GM19240 (cell line): ENCODE measurements at regions not wholly inside any gene's neighbourhood (a gene's known extent, or its start where the extent isn't known, plus 50 kb on each side); places are given as distances from the start of the nearest gene placed in this dataset.
"Not testable (repeated sequence)": the region's sequence is repeated elsewhere in the genome, so short reads cannot be mapped to it uniquely, and the experiment has no call there.

Source experiments
- DNase-seq: peaks from one replicate; pipeline ENCODE4 v3.0.0; 2011; ENCODE audit warnings: low spot score; ENCODE audit not compliant: insufficient read length

DNA sequence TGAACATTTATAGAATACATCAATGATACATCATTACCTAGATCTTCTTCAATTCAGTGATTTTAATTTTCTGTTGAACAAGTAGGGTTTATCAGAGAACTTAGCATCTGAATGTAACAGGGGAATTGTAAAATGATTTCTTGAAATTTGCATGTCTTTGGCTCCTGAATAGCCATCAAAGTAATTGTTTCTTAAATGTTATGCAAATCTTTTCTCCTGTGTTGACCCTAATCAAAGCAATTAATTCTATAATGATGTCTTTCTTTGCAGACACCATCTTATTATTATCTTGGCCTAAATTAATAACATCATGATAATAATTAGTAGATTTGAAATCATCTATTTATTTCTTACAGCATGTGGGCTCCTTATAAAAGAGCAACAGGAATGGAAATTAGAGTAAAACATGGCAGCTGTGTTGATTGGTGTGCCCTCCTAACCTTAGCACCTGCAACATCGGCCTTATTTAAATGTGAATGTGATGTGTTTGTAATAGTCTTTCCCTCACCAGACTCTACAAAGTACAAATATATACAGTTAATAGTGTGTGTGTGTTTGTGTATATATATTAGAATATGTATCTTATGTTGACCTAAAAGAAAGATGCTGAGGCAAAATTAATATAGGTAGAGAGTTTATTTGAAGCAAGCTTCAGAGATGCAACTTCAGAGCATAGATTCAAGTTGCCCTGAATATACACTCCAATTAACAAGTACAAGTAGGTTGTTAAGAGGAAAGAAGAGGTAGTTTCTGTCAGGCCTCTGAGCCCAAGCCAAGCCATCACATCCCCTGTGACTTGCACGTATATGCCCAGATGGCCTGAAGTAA, 328.0 kb upstream of the TECRL start:
- no peak for DNase-seq

DNA sequence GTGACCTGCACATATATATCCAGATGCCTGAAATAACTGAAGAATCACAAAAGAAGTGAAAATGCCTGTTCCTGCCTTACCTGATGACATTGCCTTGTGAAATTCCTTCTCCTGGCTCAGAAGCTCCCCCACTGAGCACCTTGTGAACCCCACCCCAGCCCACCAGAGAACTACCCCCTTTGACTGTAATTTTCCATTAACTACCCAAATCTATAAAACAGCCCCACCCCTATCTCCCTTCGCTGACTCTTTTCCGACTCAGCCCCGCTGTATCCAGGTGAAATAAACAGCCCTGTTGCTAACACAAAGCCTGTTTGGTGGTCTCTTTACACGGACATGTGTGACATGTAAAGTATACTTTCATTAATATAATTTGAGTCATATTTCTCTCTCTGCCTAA, 320.3 kb upstream of the TECRL start:
- DNase-seq, result no peak

DNA sequence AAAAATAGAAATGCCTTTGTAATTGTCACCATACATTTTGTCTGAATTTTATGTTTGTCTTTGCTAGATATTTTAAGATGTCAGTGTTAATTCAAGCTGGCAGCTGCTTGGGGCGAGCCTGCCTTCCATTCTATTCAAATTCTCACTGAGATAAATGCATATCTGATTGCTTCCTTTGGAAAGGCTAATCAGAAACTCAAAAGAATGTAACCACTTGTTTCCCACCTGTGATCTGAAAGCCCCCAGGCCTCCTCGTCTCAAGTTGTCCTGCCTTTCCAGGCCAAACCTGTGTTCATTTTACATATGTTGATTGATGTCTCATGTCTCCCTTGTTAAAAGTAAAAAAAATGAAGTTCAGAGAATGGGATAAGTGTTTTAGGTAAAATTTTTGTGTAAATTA, 318.7 kb upstream of the TECRL start:
- no peak for DNase-seq

DNA sequence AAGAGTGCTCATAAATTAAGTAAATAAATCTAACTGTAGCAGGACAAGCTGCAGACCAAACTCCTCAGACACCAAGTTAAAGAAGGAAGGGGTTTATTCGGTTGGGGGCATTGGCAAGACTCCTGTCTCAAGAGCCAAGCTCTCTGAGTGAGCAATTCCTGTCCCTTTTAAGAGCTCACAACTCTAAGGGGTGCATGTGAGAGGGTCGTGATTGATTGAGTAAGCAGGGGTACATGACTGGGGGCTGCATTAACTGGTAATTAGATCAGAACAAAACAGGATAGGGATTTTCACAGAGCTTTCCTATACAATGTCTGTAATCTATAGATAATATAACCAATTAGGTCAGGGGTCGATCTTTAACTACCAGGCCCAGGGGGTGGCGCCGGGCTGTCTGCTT, 318.1 kb upstream of the TECRL start:
- not testable (repeated sequence) for DNase-seq

DNA sequence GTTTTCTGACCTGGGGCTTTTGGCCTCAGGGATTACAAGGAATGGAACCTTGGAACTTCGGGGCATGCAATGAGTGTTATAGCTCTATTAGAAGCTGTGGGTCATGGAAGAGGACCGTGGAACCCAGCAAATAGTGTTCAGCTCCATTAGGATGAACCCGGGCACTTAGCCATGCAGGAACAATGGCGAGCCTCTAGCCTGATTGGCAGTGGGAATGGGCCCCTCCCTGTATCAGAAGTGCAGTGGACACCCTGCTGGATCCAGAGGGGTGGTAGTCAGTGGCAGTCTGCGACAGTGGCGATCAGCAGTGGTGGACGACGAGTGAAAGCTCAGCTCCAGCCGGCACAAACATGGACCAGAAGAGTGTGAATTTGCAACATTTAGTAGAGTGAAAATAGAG, 315.4 kb upstream of the TECRL start:
- no peak for DNase-seq

DNA sequence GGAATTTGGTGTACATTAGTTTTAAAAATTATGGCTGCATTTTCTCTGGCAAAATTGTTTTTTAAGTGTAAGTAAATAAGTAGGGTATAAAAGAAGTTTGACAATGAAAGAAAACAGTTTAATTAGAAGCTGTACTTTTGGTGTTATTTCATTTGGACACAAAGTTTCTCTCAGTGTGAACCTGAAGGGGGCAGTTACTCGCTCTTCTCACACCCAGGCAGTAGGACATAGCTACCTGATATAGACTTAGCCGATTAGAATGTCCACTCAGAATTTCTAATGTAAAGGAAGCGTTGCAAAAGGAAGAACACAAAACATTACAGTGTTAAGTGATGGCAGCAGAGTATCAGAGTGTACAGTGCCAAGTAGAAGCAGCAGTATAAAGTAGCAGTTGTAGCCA, 311.9 kb upstream of the TECRL start:
- DNase-seq, result no peak

DNA sequence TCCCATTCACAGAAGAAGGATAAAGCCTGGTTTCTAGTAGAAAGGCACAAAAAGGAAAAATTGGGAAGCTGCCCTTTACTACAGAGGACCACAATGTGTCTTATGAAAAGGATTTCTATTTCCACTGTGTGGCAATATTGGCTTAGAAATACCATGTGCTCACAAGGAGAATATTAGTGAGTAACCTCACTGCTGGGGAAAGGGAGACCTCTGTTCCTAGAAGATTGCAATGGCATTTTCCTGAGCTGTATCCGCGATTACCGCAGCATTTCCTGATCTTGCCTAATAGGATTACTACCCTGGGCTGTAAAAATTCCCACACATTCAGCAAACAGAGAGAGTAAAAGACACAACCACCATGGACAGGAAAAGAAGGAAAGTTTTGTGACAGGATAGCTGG, 308.8 kb upstream of the TECRL start:
- no peak for DNase-seq

DNA sequence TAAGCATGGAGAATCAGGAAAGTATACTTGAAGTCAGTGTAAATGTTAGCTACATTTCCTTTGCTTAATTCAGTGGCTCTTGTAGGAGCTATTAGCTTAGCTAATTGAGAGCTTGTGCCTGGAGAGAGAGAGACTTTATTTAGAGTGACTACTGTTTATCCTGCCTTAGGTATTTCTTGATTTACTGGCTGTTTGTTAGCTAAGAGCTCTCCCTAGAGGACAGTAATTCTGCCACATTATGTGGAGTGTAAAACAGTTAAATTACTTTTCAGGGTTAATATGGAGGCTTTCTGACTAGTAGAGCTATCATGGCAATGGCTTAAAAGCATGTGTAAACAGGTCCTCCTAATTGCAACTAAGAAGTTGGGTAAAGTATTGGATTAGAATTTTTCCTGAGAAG, 306.5 kb upstream of the TECRL start:
- no peak for DNase-seq

DNA sequence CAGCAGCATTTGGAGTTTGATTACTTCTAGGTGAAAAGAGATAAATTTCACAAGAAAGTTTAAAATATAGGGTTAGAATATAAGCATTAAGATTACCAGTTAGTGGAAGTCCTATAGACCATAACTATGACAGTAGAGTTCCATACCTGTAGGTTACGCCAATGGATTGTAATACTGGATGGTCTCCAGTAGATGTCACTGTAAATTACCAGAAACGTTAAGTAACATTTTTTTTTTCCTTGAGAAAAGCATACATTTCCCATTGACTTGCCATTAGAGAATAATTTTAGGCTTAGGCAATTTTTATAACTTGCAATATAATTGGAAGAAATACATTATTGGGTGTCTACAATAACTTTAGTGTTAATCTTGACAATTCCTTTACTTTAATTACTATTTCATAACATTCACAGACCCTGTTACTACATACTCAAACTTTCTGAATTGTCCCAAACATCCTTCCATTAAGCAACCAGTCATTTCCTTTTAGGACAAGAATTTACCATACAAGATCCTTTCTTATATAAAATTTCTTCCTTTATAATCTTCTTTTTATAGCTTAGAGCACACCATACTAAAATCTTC, 304.1 kb upstream of the TECRL start:
- DNase-seq, result no peak

DNA sequence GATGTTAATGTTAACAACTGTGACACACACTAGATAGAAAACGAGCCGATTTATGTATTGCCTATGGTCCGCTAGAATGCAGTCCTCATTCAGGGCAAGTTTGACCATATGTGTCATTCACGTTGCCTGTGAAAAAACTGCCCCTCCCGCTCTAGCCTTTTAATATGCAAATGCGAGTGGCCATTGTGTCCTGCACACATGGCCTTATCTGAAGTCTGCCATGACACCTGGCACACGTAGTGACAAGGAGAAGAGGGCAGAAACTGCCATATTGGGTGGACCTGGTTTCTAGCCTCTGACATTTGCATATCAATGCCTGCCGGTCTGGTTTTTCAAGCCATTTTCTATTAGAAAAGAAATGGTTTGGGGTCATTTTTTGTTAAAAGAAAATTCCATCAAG, 303.3 kb upstream of the TECRL start:
- DNase-seq, result no peak

DNA sequence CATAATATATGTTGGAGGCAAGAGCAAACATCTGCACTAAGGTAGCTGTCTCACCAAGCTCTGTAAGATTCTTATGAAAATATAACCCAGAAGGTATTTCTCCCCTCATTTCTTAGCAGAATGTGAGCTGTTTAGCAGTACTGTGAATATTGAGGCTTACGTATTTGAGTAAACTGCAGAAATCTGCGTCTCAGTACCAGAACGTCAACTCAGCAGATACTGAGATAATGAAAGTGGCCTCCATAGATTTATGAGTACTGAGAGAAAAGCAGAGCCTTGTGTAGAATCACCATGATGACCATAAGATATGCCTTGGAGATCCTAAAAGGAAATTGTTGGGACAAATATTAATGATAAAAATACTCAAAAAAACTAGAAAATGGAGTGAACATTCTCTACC, 296.7 kb upstream of the TECRL start:
- no peak for DNase-seq

DNA sequence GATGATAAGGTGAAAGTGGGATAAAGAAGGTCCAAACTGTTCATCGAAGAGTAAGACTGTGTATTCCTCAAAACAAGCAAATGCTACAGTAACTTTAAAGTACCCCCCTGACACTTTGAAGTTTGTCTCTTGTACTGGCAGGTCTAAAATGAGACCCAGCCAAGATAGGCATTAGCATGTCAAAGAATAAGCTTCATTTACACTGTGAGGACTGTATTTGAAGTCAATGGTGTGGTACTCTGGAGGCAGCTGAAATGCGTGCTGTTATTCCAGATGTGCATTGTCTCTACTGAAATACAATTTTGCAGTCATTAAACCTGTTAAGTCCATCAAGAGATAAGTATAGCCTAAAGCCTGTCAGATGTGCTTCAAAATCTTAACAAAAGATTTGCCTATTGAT, 288.9 kb upstream of the TECRL start:
- no peak for DNase-seq

DNA sequence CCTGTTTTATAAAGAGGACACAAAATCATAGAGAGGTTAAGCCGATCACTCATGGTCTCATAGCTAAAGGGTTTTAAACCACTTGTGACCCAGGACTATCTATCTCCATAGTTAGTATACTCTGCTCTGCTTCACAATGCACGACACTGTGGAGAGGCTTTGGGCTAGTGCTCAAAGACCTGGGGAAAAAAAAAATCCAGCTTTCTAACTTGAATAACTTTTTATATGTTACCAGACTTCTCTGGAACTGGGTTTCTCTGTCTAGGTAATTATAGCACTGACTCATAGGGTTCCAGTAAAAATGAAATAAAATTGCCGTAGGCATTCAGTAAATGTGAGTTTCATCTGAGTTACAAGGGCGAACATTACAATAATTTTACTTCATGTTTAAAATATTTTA, 273.7 kb upstream of the TECRL start:
- no peak for DNase-seq

DNA sequence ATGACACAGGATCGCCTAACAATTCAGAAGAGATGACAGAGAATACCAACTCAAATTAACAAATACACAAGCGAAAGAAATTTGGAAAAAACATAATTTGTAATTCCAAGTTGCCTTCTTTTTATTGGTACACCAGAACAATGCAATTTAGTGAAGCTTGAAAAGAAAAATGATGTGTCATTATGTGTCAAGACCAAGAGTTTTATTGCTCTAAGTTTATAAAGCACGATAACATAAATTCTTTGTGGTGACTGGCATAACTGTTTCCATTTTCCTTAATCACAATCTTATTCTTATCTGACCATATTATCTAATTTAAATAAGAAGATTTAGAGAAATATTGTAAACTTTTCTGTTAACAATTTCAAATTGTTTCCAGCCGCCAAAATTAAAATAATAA, 273.2 kb upstream of the TECRL start:
- no peak for DNase-seq

DNA sequence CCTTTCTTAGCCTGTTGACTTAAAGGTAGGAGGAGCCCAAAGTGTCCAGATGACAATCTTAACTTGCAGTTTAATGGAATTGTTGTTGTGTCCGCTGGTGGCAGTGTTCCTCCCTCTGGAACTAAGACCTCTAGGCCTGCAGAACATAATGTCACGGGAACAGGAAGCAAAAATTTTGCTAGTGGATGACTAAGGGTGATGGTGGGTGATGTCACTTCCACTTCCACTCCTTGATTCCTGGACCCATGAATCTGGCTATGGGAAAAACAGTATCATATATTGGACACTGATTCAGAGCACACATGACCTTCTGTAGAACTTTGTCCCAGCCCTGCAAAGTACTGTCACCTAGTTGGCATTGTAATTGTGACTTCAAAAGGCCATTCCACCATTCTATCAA, 263.9 kb upstream of the TECRL start:
- DNase-seq, result not testable (repeated sequence)

DNA sequence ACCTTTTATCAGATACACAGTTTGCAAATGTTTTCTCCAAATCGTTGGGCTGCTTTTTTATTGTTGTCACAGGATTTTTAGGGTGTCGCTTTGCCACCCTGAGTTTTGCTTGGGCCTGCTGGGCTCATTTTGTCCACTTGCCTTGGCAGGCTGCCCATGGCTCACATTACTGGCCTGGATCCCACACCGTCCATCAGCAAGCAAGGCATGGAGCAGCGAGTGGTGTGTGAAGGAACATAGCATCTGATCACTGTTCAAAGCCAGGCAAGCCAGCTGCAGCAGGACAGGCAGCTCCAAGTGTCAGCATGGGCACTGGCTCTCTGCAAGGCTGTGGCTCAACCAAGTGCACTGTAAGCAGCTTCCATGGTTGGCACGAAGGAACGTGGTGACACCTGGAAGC, 261.4 kb upstream of the TECRL start:
- DNase-seq, result no peak

DNA sequence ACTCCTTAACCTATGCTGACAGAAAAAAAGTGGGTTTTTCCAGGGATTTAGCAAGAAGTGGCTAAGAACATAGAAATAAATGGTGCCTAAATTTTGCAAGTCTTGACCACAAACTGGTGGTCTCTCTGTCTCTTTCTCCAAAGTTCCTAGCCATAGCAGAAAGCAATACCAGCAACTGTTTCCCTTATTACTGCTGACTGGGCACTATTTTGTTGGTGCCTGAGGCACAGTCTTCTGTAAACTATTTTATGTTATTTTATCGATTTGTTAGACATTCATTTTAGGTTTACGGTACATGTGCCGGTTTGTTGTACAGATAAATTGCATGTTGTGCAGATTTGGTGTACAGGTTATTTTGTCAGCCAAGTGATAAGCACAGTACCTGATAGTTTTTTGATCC, 234.6 kb upstream of the TECRL start:
- no peak for DNase-seq

DNA sequence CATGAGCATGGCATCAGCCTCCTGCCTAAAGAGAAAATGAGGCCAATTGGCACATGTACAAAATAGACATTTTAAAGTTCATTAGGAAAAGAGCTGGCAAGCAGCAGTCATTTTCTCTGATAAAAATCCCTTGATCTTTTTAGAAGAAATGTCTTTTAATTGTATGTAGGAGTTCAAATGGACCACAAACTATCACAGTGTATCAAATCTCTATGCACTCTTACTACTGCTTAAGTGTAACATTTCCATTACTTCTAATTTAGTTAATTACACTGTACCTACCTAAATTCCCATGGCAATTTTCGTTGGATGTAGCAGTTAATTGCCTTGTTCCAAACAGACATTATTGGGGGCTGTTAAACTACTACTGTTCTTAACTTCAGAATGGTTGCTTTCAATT, 233.7 kb upstream of the TECRL start:
- DNase-seq, result no peak

DNA sequence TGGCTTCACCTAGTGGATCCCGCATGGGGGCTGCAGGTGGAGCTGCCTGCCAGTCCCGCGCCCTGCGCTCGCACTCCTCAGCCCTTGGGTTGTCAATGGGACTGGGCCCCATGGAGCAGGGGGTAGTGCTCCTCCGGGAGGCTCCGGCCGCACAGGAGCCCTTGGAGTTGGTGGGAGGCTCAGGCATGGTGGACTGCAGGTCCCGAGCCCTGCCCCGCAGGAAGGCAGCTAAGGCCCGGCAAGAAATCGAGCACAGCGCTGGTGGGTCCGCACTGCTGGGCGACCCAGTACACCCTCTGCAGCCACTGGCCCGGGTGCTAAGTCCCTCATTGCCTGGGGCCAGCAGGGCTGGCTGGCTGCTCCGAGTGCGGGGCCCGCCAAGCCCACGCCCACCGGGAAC, 231.2 kb upstream of the TECRL start:
- DNase-seq, result not testable (repeated sequence)

DNA sequence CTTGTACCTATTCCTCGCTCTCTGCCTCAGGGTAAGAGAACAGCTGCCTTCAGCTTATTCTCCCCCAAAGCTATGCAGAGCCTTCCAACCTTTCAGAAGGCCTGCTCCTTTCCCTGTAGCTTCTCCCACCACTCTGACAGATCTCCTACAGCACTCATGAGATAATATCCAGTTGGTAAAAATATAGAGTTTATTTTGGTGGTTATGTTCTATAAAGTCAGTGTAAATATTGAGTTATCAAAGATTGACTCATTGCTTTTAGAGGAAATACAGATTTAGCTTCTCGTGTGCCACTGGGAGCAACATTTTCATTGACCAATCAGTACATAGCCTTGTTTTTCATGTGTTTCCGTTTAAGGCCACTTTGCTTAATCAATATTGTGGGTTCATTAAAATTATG, 216.2 kb upstream of the TECRL start:
- DNase-seq, result no peak

DNA sequence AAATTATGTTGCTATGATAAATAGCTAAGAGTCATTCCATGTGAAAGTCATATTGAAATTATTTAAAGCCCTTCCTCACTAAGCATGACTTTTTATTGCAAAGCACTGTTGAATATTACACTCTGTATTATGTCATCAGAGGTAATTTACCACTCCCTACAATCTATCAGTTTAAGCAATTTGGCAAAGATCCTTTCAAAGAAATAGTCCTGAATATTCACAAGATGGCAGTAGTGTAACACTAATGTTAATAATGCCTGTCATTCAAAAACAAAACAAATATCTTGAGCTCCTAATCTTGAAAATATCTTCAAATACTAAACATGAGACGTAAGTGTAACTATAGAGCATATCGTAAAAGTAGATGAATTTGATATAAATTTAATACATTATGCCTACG, 208.6 kb upstream of the TECRL start:
- no peak for DNase-seq

DNA sequence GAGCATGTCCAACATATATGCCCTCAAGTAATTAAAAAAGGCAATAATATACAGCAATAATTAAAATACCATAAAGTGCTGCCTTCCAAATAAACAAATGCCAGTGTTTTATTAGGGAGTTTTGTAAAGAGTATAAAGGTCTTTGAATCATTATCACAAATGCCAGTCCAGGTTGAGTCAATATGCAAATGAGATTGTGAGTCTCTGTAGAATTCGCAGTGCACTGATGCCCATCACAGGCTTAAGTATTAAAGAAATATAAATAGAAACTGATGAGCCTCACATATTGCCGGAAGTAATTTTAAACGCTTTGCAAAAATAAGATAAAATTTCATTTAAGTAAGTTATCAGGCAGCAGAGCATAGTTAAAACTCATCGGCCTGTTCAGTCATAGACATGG, 205.0 kb upstream of the TECRL start:
- no peak for DNase-seq

DNA sequence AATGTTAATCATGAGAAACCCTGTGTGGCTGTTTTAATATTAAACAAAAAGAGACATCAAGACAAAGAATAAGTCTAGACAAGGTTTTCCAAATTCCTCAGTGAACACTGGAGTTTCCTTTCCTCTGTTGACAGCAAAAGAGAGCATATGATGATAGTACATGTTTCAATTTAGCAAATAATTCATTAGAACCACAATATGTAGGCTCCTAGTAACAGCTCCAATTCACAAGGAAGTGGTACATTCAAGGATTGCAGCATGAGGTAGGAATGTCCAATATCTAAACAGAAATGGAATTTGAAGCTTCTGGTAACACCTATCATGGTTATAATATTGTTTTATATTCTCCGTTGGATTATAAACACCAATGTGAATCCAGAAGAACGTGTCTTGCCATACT, 203.8 kb upstream of the TECRL start:
- no peak for DNase-seq
